ENCODE measurements at regions not wholly inside any gene's neighbourhood (a gene's known extent, or its start where the extent isn't known, plus 50 kb on each side); places are given as distances from the start of the nearest gene placed in this dataset.

DNA sequence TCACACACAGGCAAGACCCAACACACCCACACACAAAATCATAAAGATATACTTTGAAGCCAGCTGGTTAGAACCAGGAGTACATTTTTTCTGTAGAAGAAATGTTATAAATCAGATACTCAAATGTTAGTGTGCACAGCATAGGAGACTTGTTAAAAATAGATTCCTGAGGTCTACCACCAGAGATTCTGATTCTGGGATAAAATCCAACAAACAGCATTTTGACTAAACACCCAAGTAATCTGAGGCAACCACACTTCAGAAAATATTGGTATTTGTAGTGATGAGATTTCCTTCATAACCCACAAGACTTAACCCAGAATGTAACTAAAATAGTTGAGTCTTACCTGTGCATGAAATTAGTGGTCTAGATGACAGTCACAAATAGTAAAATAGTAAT lies 301.8 kb downstream of the HNRNPD start:
- DNase-seq = no peak

DNA sequence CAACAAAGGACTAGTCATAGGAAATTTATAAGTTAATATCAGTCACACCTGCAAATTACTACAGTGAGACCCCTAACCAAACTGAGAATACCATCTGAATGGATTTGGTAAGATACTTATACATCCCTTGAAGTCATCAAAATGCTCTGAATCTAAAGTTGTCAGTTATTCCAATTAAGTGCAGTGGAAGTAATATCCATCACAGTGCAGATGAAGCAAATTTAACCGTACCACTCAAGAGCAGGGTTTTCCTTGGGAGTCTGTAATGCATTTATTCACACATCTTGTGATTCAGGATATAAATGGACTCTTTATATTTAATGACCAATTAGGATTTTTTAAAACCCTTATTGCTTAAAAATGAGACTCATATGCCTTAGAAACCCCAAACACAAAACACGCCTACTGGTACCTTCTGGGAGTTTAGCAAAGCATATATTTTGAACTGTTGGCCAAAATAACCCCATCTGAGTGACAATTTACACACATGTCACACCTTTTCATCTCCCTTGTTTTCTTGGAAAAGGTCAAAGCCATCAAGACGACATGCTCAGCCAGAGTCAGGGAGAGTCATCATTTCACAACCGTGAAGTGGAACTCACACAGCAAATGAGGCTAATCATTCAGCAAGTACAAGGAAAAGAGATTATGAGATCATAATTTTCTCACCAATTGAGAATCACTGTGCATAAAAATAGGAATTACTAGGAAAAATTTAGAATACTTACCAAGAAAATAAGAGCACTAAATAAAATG lies 303.7 kb downstream of the HNRNPD start:
- no peak for DNase-seq

DNA sequence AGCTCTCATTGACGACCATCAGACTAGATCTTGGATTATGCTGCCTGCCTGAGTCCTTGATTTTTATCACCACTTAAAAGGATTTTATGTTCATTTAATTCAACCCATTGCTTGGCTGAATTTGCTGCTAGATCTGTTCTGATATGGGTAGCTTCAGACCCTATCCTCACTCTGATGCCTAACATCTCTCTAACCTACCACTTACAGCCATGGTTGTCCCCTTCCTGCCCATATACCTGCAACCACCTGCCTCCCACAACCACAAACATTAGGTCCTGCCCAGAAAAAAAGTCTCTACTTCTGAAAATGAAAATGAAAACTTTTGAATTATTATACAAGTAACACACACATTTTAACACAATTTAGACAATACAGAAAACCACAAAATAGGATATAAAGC lies 310.8 kb downstream of the HNRNPD start:
- no peak for DNase-seq

DNA sequence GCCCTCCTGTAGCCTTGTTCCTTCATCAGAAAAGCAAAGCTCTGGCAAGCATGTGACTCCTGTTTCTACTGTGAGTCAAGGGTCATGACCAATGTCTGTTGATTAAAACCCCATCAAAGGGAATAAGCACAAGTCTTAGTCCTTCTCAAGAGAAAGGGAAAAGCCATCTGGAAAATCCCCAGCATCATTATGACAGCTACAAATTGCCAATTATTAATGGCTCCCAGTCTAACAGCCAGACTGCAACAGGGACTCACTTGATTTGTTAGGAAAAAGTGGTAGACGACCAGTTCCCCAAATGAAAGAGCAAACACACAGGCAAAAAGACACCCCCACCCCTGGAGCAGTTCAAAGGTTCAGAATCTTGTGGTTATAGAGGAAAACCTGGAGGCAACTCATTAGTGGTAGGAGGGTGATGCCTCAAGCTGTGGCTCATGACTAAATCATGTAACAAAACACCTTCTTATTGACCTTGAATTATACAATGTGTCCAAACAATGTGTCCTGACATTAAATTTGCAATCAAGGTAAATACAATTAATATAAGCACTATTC lies 315.7 kb downstream of the HNRNPD start:
- DNase-seq = no peak

DNA sequence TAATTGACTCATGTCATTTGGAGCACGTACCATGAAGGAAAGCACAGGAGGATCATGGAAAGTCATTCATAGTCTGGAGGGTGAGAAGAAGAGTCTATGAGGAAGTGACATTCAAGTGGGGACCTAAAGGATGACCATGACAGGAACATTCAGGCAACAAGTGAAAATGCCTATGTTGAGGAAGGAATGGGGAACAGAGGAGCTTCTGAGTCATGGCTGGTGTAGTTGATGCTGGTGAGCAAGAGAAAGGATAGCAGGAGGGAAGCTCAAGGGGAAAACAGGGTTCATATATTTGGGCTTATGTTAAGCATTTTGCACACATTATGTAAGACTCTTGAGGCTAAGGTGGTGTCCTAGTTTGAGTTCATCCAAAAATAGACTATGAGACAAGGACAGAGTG lies 318.6 kb downstream of the HNRNPD start:
- DNase-seq = no peak

DNA sequence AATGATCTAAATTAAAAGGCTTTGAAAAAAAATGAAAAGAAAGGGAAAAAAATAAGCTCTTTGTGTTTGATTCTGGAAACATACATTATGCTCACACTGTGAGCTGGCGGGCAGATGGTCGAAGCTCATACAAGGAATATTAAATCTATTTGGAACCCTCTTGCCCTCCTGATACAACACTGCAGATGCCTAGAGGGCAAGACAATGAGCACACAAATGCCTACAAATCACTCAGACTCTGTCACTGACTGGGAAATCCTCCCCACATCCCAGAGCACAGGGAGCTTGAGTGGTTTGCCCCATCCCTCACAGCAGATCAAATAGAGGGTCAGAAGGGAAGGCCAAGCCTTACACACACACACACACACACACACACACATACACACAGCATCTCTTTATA lies 320.4 kb downstream of the HNRNPD start:
- DNase-seq = no peak

DNA sequence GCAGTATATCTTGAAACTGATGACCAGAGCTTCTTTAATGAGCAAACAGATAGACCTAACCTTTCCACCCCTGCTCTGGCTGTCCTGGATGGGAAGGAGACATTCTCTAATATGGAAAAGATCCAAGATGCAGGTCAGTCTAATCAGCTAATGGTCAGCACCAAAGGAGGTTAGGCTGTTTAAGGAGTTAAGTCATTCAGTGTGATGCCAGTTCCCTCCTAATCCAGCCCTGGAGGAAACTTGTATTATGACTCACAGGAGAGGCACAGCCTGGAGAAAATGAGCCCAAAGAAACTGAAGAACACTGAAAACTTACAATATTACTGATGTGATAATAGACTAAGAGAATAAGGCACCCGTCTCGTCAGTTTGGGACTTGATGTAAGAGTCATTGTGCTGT lies 323.0 kb downstream of the HNRNPD start:
- no peak for DNase-seq

DNA sequence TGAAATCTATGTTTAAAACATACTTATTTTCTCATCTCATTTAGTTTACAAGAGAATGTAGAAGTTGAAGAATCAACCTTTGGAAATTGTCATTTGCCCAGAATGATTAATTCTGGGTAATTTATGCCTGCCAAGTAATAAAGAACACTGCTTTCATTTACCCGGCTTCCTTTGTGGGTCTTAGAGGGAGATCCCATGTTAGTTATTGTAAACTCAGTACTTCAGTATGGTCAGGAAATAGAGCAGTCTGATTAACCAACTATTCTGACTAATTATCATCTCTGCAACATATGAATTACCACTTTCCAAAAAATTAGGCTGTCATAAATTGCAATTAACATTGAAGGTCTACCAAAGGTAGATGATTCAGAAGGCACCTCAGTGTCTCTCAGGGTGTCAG lies 324.5 kb downstream of the HNRNPD start:
- DNase-seq = no peak

DNA sequence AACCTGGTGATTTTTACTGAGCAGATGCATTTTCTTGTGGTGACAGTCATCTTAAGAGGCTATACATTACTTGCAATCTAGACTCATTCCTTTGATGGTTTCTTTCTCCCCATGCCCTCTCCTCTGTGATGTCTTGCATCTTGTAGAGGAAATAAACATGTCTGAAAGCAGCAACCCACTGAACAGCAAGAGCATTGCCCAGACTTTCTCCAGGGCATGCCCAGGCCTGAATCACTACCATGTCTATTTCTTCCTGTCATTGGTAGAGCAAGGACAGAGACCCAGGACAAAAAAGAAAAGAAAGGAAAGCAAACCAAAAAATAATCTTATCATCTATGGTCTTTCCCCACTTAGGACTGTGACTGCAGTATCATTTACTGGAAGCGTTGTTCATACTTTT lies 326.1 kb downstream of the HNRNPD start:
- DNase-seq = no peak

DNA sequence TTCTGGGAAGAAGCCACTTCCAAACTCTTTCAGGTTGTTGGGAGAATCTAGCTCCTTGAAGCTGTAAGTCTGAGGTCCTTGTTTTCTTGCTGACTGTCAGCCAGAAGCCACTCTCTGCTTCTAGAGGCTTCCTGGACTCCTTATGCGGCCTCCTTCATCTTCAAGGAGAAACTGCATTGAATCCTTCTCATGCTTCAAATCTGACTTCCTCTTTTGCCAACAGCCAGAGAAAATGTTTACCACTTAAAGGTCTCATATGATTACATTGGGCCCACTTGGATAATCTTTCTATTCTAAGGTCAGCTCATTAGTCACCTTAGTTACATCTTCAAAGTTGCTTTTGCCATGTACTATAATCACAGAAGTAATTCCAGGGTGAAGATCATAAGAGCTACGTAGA lies 327.0 kb downstream of the HNRNPD start:
- DNase-seq = no peak

DNA sequence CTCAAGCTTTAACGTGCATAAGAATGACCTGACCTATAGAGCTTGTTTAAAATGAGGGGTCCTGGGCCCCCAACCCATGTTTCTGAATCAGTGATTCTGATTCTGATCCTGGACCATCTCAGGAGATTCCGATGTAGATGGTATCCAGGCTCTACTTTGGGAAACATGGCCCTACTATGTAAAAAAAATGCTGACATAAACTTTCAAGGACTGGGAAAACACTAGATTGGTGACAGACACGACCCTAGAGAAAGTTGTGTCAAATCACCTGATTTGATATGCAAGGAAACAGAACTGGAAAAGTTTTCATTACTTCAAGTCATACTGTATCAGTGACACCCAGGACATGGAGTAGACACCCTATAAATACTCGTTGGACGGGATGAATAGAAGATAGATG lies 328.5 kb downstream of the HNRNPD start:
- DNase-seq = no peak

DNA sequence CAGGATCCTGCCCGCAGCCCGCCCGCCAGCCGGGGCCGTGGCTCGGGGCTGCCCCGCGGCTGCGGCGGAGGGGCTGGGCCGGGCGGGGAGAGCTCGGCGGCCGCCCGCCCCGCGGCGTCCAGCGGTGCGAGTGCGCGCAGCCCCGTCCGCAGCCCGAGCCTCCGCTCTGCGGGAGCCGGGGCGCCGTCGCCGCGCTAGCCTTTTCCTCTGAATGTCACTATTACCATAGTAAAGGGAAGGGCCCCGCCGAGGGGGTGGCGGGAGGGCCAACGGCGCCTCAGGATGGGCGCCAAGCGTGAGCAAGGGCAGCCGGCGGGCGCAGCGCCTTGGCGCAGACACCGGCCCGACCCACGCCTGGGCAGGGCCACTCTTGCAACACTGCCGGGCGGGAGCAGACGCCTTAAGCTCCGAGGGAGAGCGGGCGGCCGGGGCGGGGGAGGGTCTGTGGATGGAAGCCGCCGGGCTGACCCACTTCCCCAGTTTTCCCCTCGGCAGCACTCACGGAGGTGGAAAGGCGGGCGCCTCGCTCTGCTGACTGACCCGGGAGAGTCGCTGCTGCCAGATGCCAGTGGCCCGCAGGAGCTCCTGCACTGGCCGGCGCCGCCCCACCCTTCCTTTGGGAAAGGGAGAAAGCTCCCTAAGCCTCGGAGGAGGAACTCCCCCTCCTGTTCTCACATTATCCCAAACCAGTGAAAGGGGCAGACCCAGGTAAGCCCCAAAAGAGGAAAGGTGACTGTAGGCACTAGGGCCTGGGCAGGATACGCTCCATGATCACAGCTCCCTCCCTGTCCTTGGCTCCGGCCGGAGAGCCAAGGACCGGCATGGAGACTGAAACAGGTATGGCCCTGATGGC lies 329.4 kb downstream of the HNRNPD start:
- DNase-seq = no peak

DNA sequence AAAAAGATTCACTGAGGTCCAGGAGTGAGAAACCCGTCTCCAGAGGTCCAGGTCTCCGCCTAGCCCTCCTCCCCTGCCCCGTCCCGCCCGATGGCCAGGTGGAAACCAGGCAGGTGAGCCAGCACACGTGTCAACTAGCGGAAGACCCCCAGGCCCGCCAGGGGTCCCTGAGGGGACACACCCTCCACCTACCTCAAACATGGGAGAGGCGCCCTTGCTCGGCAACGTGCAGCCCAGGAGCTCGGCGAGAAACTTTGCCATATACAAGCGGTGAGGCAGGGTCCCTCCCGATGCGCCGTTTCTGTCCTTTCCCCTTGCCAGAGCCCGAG lies 330.0 kb downstream of the HNRNPD start:
- DNase-seq = no peak

DNA sequence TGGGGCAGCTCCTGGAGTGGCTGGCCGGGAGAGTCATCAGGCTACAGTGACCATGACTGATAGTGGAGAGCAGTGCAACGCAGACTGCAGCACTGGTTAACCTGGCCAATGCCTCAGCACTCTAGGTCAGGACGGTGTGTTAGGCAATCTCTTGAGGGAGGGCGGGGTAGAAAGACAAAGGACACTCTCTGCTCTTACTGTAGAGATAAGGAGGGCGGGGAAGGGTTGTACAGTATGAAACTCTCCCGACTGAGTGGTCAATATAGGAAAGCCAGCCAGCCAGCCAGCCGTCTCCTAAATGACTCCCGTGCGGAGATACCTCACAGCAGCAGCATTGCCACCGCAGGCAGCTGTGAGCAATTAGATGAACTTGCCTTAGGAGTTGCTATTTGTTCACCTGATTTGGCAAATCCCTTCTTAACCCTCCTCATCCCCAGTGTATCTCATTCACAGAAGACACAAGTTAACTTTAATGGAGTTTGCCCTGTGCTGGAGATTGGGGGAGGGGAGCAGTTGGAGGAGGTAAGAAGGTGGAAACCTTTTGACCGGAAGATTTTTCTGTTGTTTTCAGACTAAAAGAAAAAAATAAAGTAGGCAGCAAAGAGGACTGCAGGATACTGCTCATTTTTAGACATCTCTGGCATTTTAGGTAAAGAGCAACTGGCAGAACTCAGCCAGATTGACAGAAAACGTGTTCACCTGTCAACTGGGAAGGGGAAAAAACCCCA lies 330.5 kb downstream of the HNRNPD start:
- no peak for DNase-seq

DNA sequence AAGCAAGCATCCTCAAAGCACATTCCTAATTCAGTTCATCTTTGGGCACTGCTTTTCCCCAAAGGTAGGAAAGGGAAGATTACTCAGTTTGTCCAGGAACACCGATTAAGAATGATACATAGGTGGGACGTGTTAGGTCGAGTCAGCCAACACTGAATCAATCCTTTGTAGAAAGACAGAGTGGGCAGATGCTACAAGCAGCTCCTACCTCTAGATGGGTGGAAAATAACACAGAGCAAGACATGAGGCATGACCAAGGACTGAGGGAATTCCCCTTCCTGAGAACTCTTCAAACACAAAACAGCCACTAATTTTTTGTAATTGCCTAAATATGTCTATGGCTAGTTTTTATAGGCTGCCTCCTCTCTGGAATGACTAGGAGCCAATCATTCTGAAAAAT lies 331.7 kb downstream of the HNRNPD start:
- no peak for DNase-seq

DNA sequence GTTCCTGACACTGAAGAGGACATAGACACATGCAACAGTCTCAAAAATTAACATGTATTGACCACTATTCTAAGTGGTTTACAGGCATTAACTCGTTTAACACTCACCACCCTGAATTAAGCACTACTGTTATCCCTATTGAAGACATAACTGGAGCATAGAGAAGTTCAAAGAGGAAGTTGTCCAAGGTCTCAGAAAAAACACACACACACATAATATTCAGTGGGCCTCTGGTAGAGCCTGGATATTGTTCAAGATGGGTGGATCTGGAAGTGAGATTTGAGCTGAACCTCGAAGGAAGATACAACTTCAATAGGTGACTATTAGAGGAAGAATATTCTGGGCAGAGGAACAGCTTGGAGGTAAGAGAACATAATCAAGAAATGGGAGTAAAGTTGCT lies 334.9 kb downstream of the HNRNPD start:
- no peak for DNase-seq

DNA sequence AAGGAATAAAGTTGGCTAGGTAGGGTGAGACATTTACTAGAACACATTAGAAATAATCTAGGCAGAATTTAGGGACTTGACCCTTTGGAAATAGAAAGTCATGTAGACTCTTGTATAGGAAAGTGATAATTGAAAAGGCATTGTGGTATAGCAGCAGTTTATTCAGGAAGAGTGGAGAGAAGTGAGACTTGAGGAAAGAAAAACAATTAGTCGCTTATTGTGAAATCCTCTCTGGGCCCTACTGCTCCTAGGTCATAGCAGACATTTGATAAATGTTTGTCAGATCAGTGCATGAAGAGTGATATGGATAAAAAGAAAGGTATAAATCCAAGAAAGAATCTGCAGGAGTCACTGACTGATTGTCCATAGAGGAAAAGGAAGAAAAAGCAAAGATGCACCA lies 337.6 kb downstream of the HNRNPD start:
- DNase-seq = no peak

DNA sequence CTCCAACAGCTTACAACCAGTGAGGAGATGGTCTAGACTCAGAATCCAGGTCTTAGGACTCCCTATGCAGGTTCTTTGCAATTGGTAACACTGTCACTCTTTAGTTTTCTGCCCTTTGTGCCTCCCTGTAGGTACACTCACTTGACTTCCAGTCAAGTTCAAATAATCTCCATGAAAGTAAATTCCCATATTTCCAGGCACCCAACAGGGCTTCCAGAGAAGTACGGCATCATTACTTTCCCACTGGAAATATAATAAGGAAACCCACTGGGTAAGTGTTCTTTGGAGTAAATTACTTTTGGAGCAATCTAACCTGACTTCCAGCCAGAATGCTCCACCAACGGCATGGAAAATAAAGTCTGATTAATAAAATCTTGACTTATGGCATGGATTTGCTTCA lies 338.9 kb downstream of the HNRNPD start:
- DNase-seq = no peak

DNA sequence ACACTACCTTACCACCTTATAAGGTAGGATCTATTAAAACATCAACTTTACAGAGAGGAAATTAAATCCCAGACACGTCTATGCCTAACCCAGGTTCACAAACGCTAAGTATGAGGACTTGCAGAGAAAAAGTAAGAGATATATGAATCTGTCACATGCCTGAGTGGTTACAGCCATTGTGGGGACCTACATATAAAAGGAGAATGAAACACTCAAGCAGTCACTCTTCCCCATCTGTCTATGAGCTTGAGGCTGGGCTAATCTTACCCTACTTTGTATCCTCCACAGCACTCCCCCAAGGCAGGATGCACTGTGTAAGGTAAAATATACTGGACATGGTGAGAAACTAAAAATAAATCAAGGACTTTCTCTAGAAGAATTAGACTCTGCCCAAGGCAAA lies 339.9 kb downstream of the HNRNPD start:
- no peak for DNase-seq

DNA sequence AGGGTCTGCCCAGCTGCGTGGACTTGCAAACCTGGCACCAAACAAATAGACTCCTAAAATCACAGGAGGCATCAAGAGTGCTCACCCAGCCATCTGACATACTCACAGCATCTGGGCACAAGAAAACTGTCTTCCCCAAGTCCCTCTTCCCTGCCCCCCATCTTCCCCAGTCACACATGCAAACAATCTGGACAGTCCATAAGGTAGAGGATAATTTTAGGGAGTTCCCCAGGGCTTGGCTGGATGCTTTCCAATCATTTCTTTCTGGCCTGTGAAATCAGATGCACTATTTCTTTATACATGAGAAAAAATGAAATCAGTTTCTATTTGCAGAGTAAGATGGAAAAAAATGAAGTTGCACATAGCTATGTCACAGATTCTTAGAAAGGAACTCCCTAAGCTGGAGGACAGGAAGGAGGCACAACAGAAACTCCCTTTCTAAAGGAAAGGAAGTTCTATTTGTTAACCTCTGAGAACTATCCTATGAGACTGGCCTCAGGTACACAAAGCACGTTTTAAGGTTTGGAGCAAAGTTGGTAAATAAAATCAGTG lies 342.3 kb downstream of the HNRNPD start:
- no peak for DNase-seq

DNA sequence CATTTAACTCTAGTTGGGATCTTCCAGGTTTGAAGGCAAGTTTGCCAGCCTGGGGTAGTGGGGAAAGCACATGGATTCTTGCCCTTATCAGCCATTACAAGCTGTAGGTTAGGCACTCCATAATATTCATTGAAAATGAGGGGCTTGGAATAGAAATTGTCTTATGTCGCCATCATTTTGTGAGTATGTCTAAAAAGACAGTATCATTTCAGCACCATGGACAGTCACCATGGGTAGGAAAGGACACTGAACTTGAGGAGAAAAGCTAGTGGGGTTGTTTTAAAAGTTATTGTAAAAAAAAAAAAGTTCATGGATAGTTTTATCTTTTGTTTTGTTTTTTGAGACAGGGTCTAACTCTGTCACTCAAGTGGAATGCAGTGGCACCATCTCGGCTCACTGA lies 356.1 kb downstream of the HNRNPD start:
- DNase-seq = no peak

DNA sequence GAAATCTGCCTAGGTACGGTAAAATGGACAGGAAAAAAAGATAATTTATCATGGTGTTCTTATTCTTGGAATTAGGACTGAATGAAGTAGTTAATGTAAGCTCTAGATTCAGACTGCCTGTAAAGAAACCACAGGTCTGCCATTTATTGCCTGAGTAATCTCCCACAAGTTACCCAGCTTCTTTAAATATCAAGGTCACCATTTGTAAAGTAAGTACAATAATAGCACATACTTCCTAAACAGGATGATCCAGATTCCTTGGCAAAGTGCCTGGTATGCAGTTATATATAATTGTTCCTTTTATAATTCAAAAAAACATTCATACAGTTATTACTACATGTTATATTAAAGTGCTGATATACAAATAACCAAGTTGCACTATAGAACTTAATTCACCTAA lies 368.6 kb downstream of the HNRNPD start:
- no peak for DNase-seq

DNA sequence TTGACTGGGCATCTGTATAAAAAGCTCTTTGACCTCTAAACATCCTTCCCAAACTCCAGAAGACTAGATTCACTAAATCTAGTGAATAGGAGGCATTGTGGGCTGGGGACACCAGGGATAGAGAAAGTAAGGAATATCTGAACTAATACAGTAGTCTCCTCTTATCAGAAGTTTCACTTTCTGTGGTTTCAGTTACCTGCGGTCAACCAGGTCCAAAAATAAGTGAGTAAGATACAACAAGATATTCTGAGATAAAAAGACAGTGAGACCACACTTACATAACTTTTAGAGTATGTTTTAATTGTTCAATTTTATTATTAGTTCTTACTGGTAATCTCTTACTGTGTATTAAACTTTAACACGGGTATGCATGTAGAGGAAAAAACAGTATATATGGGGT lies 376.5 kb downstream of the HNRNPD start:
- no peak for DNase-seq

Data from HCEC 1CT (cell line).